Stimulated activated CD8-positive, alpha-beta memory T cell treated with anti-CD3 and anti-CD28 coated beads, Interleukin-4, amount 100 ng/mL, for 1 hour (primary cell): ENCODE measurements at regions not wholly inside any gene's neighbourhood (a gene's known extent, or its start where the extent isn't known, plus 50 kb on each side); places are given as distances from the start of the nearest gene placed in this dataset.
"Not testable (repeated sequence)": the region's sequence is repeated elsewhere in the genome, so short reads cannot be mapped to it uniquely, and the experiment has no call there.

Source experiments
- DNase-seq, 2 donors: peaks; one replicate each; pipeline ENCODE4 v3.0.0-alpha.2; 2020; ENCODE audit warnings: low read depth in 2 of 2, low spot score in 1 of 2

DNA sequence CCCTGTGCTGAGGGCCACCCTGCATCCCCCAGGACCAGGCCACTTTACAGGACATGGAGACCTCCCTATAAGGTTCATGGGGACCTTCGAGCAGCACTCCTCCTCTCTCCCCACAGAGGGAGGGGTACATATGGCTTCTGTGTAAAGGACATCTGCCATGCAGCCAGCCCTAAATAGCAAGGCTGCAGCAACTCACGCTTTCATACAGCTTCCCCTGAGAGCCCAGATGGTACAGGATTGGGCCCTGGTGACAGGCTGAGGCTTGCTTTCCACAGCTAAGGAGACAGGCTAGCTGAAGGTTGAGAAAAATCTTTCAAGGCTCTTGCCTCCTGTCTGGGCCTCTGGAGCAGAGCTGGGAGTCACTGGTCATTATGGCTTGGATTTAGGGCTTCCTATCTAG lies 147.0 kb upstream of the ZNF366 start:
- no peak for DNase-seq

DNA sequence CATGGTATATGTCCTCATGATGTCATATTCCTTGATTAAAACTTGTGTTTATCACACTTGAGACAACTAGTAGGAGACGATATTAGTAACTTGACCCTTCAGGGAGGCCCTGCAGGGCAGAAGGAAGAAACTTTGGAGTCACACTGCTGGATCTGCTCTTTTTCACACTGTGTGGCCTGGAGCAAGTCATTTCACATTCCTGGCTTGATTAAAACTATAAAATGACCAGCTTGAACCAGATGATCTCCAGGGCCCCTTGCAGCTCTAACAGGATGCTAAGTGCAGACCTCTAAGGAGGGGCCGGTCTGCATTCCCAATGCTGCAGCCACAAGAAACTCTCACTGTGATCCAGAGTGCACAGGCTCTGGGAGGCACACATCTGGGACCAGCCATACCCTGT lies 146.4 kb upstream of the ZNF366 start:
- DNase-seq: no peak

DNA sequence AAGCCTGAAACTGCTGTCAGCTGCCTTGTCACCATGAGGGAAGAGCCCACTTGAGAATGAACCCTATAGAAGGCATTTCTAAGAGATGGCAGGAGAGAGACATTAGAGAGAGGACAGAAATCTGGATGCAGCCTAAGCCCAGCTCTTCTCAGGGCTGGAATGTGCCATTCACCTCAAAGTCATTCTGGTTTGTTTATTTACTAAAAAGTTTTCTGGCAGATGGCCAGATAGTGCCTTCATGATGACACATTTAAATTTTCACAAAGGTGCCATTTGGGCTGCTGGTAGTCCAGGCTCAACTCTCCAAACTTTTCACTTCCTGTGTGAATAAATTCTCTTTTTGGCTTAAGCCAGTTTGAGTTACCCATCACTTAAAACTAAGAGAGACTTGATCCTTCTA lies 144.6 kb upstream of the ZNF366 start:
- no peak for DNase-seq

DNA sequence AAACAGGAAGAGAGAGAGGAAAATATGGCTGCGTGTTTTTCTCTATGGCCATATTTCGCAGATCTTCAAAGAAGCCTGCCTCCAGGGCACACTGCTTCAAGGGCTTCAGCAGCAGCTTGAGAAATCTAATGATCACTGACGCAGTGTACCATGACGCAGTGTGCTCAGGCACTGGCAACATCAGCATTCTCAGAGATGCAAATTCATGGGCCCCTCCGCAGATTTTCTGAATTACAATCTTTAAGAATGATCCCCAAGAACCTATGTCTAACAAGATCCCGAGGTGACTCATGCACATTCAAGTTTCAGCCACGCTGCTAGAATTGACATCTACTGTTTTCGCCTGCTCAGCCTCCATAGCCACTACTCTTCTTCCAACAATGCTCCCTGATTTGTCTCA lies 143.9 kb upstream of the ZNF366 start:
- DNase-seq: no peak

DNA sequence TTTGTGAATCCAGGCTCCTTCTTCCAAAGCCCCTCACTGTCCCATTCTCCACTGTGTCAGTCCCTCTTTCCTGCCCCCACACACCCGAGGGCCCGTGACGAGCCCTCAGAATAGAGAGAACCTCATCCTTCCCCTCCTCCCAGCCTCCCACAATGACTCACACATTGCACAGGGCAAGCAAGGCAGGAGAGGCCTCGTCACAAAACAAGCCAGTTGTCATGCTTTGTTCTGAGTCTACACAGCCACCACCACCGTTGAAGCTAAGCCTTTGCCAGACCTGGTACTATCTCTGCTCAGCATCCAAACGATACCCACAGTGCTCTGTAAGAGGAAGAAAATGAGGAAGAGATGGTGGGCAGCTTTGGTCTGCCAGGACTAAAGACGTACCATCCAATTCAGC lies 142.2 kb upstream of the ZNF366 start:
- DNase-seq: no peak

DNA sequence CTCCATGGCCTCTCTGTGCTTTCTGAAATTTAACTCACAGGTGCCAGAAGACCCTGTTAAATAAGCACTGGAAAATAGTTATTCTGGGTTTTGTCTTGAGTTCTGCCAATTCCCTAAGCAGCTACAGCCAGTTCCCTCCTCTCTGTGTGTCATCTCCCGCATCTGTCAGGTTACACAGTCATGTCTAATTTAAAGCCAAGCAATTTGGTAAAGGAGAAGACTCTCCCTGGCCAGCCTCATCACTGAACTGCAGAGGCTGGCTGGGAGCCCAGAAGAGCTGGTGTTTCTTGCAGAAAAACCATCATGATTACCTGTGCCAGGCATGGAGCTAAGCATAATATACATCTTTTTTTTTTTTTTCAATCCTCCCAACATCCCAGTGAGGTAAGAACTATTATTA lies 141.3 kb upstream of the ZNF366 start:
- DNase-seq: no peak

DNA sequence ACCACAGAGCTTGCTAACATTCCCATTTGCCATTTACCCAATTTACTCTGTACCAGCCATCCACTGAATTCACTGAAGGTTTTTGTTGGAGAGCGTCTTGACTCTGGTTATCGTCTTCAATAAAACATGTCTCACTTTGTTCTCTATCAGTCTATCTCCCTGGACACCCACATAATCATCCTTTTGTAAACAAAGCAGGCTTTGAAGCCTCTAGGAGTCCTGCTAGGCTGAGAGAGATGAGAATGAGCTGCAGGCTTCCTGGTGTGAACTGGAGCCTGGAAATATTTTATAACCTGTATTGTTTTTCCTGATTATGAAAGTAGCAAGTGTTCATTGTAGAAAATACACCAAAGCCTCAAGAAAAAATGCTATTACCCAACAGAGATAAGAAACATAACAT lies 140.6 kb upstream of the ZNF366 start:
- DNase-seq: no peak

DNA sequence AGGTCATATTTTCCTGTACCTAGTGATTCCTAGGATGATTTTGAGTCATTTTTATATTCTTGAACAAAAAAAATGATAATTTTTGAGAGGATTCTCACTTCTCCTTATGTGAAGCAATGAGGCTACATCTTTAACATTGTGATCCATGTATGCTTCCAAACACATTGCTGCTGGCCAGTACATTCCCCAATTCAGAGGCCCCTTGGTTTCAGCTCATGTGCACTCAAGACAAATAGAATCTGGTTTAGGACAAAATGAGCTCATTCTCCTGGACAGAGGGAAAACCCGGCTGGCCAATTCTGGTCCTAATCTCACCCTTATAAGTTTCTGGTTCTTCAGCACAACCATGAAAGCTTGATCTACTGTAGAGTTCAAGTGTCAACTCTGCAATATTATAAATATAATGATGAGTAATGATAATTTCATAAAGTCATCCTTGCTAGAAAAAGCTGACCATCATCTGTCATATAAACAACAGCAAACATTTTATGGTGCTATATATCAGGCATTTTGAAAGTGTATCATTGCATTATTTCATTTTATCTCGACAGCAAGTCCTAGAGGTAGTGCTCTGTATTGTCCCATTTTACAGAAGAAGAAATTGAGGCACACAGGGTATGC lies 139.1 kb upstream of the ZNF366 start:
- no peak for DNase-seq

DNA sequence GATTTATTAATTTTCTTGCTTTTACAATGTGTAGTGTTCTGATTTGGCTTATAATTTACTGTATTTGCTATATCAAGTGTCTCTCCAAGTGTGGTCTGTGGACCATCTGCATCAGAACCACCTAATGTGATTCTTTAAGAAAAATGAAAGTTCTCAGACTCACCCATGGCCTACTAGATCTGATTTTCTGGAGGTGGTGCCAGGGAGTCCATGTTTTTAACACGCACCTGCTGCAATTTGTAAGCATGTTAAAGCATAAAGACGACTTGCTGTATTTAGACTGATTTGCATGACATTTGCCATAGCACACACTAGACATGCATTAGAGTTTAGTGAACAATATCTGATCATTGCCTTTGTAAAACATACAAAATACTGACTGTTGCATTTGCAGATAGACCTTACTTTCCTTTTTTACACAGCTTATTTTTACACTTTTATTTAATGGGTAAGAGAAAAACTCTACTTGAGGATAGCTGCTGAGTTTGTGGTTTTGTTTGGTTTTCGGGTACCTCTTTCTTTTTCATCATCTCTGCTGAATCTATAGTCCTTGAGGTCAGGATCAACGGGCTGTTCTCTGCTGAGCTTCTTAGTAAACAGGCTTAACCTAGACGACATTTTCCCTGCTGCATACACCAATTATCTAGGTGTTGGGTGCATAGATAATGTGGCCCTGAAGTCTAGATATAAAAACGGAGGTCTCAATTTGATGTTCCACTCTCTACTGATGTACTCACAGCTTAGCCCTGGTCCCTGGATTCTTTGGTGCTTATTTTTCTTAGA lies 138.0 kb upstream of the ZNF366 start:
- DNase-seq: no peak

DNA sequence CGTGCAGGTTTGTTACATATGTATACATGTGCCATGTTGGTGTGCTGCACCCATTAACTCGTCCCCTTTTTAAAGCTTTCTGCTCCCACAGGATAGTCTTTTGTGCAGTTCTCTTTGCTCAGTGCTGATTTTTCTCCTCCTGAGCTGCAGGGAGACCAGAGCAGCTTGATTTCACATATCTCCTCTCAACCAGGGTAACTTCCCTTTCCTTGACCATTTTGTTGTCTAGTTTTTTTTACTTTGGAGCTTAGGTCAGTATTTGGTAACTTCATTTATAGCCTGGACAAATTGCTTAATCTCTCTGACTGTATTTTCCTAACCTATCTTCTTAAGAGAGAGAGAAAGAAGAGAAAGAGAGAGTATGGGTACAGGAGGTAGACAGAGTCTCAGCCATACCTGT lies 137.1 kb upstream of the ZNF366 start:
- no peak for DNase-seq

DNA sequence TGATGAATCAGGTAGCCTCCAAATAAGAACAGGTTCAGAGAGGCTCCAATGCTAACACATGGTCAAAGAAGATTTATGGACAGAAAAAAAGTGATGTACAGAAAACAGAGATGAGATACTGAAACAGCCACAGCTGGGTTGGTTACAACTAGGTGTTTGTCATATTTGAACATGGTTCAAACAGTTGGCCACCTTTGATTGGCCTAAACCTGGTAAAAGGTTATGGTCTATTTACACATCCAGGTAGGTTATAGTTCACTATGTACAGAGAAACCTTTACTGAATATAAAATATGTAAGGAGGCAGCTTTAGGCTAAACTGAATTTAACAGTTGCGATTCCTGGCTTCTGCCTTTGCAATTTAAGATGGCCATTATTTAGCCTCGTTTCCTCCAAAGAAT lies 134.0 kb upstream of the ZNF366 start:
- no peak for DNase-seq

DNA sequence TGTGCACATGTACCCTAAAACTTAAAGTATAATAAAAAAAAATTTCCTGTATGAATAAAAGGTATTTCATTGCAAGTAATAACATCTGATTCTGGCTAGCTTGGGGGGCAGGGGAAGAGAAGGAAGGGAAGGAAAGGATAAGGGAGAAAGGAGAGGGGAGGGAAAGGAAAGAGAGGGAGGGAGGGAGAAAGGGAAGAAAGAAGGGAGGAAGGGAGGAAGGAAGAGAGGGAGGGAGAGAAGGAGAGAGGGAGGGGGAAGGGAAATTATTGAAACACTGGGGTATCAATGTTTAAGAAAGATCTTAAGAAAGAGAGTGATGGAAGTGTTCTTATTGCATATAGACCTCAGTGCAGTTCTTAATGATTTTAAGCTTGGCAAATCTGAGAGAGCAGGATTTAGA lies 129.8 kb upstream of the ZNF366 start:
- DNase-seq: no peak

DNA sequence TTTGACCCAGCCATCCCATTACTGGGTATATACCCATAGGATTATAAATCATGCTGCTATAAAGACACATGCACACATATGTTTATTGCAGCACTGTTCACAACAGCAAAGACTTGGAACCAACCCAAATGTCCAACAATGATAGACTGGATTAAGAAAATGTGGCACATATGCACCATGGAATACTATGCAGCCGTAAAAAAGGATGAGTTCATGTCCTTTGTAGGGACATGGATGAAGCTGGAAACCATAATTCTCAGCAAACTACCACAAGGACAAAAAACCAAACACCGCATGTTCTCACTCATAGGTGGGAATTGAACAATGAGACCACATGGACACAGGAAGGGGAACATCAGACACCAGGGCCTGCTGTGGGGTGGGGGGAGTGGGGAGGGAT lies 129.4 kb upstream of the ZNF366 start:
- not testable (repeated sequence) for DNase-seq

DNA sequence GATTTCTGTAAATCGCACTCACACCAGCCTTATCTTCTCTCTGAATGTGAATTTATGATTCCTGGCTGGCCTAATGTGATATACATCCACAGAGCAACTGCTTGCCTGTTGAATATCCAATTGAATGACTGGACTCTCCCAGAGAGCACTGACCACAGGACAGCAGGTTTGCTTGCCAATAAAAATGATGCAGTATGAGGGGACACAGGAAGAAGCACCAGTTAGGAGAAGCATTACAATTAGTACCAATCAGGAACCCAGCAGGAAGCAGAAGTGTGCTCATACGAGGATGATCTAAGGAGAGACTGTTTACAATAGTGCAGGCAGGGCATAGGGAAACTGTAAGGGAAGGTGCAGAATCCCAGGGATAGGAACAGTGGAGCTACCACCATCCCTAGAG lies 127.2 kb upstream of the ZNF366 start:
- no peak for DNase-seq

DNA sequence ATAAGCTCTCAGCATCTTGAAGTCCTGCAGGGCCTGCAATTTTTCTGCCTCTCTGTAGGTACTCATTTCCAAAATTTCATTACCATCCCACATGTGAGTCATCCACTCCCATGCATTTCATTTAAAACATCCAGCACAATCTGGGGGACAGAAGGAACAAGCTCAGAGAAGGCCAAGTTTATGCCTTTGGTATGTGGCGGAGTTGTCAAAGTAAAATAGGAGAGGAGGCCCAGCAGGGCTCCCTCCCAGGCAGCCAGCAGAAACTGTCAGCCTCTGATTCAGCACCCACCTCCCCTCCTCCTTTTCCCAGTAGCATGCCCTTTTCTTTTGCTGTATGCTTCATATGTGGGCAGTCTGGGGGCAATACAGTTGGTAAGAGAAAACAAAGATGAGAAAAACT lies 126.4 kb upstream of the ZNF366 start:
- DNase-seq: no peak

DNA sequence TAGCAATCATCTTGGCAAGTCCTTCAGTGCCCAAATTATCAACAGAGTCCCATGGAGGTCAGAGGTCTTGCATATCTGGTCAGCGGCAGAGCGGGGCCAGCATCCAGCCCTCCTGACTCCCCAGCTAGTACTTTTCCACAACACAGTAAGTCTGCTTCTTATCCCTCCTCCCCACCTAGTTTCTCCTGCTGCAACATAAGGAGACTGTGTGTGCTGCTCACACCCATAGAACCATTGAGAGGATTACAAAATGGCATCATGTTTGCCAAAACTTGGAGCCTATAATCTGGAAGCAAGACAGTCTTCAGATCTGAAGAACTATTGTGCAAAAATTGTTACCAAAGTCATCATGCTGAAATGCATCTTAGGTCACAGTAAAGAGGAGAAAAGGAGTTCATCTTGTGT lies 125.8 kb upstream of the ZNF366 start:
- DNase-seq: no peak

DNA sequence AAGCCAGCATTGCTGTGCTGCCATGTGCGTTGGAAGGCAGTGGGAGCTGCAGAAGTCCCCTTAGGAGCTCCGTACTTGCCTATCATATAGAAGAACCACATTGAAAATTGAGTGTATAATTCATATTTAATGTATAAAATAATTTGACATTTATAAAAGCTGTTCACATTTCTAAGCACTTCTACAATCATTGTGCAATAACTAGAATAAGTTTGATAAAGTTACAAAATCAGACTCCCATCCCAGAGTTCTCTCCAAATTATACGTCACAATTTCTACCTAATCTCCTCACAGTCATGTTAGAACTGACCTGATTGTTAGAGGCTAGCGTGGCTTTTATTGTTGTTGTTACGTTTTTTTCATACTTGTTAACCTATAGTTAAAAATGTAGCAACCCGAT lies 123.5 kb upstream of the ZNF366 start:
- DNase-seq: no peak

DNA sequence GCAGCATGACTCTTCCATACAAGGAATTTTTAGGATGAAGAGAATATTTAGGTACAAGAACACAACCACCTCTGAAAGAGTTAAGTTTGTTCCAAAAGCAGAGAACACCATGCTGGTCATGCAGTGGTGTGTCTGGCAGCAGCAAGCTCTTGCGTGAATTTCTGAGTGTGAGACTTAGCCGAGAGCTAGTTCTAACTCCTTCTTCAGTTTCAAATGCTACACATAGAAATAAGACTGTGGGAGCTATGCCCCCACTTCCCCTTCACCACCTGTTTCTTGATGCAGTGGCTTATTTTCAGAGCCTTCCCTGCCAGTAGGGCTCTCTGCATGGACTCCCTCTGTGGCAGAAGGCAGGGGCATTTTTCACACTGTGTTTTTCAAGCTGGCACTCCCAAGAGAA lies 122.9 kb upstream of the ZNF366 start:
- no peak for DNase-seq

DNA sequence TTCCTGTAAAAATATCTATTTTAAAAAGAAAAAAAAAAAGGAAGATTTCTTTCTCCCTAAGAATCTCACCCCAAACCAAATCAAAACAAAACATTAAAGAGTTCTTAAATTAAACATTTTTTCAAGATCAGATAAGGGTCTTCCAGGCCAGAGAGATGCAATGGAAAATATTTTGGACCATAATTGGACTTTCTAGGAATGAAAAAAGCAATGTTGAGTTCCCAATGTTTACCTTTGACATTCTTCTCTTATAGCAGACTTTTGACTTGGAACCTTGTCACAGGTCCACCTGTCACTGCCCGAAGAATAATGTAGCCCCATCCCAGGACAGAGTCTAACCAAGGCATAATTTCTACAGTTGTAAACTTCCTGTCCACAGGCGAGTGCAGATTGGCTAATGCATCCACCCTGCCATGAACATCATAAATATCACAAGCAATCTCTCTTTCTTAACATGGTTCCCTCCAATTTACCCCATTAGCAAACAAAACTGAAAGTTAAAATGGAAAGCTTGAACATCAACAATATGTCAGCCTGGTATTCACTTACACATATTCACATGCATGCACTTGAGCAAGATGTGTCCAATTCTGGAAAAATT lies 121.7 kb upstream of the ZNF366 start:
- no peak for DNase-seq

DNA sequence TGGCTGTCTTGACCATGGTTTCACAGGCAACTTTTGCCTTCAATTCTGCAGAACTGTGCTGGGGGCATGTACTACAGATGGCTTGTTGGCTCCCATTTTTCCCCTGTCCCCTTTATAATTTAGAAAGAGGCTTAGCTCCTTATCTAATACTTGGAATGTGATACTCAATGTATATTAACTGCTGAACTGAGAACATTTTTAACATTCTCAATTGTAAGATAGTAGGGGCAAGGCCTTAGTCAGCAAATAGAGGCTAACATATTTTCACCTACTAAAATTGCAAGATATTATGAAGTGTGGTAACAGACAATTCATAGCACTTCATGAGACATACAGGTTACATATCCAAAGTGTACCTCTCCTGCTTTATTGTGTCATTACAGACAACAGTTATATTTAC lies 118.1 kb upstream of the ZNF366 start:
- DNase-seq: no peak

DNA sequence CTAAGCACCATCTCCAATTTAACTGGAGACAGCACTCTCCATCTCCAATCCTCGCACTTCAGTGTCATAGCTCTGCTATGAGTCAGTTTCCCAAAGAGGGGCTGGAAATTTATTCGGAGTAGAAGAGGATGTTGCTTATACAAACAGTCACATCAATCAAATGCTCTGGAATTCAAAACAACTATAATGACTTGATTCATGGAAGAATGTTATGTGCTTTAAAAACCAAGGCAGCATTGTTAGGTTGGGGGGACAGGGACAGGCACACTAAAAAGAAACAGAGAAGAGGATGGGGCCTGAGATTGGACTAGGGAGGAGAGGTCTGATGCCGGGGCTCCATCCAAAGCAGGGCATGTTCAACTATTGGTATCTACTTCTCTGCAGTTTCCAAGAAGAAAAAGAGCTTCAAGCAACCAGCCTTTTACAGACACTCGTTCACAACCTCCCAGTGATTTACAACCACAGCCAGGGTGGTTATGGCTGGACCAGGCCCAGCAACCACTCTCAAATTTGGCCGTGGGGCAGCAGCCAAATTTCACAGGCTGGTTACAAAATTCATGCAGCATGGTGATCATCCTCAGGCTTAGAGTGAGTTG lies 117.5 kb upstream of the ZNF366 start:
- no peak for DNase-seq

DNA sequence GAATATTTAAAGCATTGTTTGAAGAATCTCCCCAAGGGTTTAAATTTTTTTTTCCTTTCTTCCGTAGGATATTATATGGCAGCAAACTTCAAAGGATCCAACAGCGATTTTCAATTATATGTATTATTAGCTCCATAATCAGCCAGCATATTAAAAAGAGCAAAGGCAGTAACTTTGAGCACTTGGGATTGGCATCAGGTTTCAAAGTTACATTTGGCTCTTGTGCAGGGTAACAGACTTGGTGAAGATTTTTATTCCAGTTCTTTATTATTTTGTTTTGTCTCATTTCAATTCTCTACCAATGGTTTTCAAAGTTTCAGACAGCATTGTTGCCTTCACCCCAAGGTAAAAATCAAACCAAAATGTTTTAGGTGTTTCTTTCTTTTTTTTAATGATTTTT lies 116.7 kb upstream of the ZNF366 start:
- no peak for DNase-seq
